ENCODE measurements at regions not wholly inside any gene's neighbourhood (a gene's known extent, or its start where the extent isn't known, plus 50 kb on each side); places are given as distances from the start of the nearest gene placed in this dataset.

DNA sequence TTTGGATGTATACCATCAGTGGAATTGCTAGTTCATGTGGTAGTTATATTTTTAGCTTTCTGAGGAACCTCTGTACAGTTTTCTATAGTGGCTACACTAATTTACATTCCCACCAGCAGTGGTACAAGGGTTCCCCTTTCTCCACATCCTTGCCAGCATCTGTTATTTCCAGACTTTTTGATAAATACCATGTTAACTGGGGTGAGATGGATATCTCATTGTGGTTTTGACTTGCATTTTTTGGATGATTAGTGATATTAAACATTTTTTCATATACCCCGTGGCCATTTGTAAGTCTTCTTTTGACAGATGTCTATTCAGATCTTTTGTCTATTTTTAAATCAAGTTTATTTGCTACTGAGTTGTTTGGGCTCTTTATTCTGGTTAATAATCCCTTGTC is 455.6 kb upstream of the RARB start:
- TF ChIP-seq POLR2A (IDR thresholded peaks at IDR 0.05), result no peak
- TF ChIP-seq POLR2AphosphoS5 (IDR thresholded peaks at IDR 0.05; ENCODE audit: insufficient read depth in 1 of 2, low read depth in 1 of 2), result no peak
- TF ChIP-seq CTCF (IDR thresholded peaks at IDR 0.05), result no peak
- intact Hi-C loops (cut with DNase I), result no loop called here
- H3K4me1 ChIP-seq, result no peaks in the 10 kb centered on the region
- no peak overlapping the region for H3K4me3 ChIP-seq
- H3K9me3 ChIP-seq, result no peaks in the 10 kb centered on the region
- no peaks in the 10 kb centered on the region for H3K36me3 ChIP-seq
- H3K27ac ChIP-seq, result no peak overlapping the region
- no peak for DNase-seq (ENCODE audit: extremely low spot score in 2 of 2)
- H3K27me3 ChIP-seq, result no peaks in the 10 kb centered on the region

- TF ChIP-seq POLR2A (IDR thresholded peaks at IDR 0.05) (no peak), CTCF (IDR thresholded peaks at IDR 0.05) (no peak), POLR2AphosphoS5 (IDR thresholded peaks at IDR 0.05; ENCODE audit: insufficient read depth in 1 of 2, low read depth in 1 of 2) (no peak)
- no peaks in the 10 kb centered on the region for H3K9me3 ChIP-seq
- H3K36me3 ChIP-seq, result no peaks in the 10 kb centered on the region
- intact Hi-C loops (cut with DNase I), result no loop called here
- H3K4me1 ChIP-seq, result no peaks in the 10 kb centered on the region
- H3K27me3 ChIP-seq, result no peaks in the 10 kb centered on the region
- DNase-seq (ENCODE audit: extremely low spot score in 2 of 2), result no peak
- H3K27ac ChIP-seq, result no peak overlapping the region
- H3K4me3 ChIP-seq, result no peak overlapping the region
Observed at GRCh38 chr3:24981309-24981708, 446.8 kb upstream of the RARB start.

DNA sequence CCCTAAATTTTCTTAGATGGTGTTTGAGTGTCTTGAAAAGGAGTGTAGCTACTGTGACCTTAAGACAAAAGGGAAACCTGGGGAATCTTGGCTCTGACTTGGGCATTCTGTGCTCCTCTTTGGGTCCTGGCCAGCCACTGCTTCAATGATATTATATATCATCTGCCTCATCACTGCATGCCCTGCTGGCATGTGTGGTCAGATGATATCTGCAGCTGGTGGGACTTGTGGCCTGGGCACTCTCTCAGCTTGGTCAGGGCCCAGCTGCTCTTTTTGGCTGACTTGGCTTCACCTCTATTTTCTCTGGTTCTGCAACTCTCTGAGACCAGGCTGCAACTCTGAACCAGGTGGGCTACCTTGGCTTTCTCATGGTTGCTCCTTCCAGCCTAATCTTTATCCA is 446.1 kb upstream of the RARB start:
- DNase-seq (ENCODE audit: extremely low spot score in 2 of 2), result no peak
- no peak for TF ChIP-seq POLR2A (IDR thresholded peaks at IDR 0.05)
- TF ChIP-seq POLR2AphosphoS5 (IDR thresholded peaks at IDR 0.05; ENCODE audit: insufficient read depth in 1 of 2, low read depth in 1 of 2), result no peak
- no peak for TF ChIP-seq CTCF (IDR thresholded peaks at IDR 0.05)
- Histone ChIP-seq H3K4me3 (no peak overlapping the region), H3K9me3 (no peaks in the 10 kb centered on the region), H3K36me3 (no peaks in the 10 kb centered on the region), H3K27me3 (no peaks in the 10 kb centered on the region), H3K27ac (no peak overlapping the region), H3K4me1 (no peaks in the 10 kb centered on the region)
- intact Hi-C loops (cut with DNase I), result no loop called here

DNA sequence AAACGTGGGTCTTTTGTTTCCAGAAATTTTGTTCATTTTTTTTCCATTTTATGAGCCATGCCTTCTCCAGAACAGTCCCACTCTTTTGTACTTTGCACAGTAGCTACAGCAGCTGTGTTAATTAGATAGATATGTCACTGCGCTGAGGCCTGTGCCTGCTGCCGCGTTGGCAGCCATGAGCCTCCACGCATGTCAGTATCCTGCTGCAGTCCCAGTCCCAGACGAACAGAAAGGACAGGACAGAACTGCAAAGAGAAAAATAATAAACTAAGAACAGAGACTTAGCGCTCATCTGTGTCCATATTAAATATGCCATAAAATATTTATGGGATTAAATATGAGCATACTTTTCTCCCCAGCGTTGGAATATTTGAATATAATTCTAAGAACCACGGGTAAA is 442.4 kb upstream of the RARB start:
- H3K4me3 ChIP-seq, result no peak overlapping the region
- no peak overlapping the region for H3K27ac ChIP-seq
- DNase-seq (ENCODE audit: extremely low spot score in 2 of 2), result no peak
- H3K36me3 ChIP-seq, result no peaks in the 10 kb centered on the region
- H3K4me1 ChIP-seq, result no peaks in the 10 kb centered on the region
- no peaks in the 10 kb centered on the region for H3K27me3 ChIP-seq
- intact Hi-C loops (cut with DNase I), result no loop called here
- TF ChIP-seq CTCF (IDR thresholded peaks at IDR 0.05), result no peak
- TF ChIP-seq POLR2A (IDR thresholded peaks at IDR 0.05), result no peak
- TF ChIP-seq POLR2AphosphoS5 (IDR thresholded peaks at IDR 0.05; ENCODE audit: insufficient read depth in 1 of 2, low read depth in 1 of 2), result no peak
- no peaks in the 10 kb centered on the region for H3K9me3 ChIP-seq

- intact Hi-C loops (cut with DNase I), result no loop called here
- H3K9me3 ChIP-seq, result no peaks in the 10 kb centered on the region
- no peaks in the 10 kb centered on the region for H3K4me1 ChIP-seq
- no peaks in the 10 kb centered on the region for H3K36me3 ChIP-seq
- no peak overlapping the region for H3K4me3 ChIP-seq
- no peaks in the 10 kb centered on the region for H3K27me3 ChIP-seq
- no peak for TF ChIP-seq POLR2A (IDR thresholded peaks at IDR 0.05)
- no peak for TF ChIP-seq POLR2AphosphoS5 (IDR thresholded peaks at IDR 0.05; ENCODE audit: insufficient read depth in 1 of 2, low read depth in 1 of 2)
- TF ChIP-seq CTCF (IDR thresholded peaks at IDR 0.05), result no peak
- H3K27ac ChIP-seq, result no peak overlapping the region
- no peak for DNase-seq (ENCODE audit: extremely low spot score in 2 of 2)
Observed at GRCh38 chr3:24986612-24987011, 441.5 kb upstream of the RARB start.
